Keratinocyte (primary cell): ENCODE measurements at regions not wholly inside any gene's neighbourhood (a gene's known extent, or its start where the extent isn't known, plus 50 kb on each side); places are given as distances from the start of the nearest gene placed in this dataset.

Experiments used
- DNase-seq: peaks from one replicate; pipeline ENCODE4 v3.0.0-alpha.2; 2011; ENCODE audit warnings: low read depth, missing footprints, low spot score
- FAIRE-seq: peaks from 2 replicates; lab custom pipeline; 2011; peaks lifted over from hg19 to GRCh38; lab: Jason Lieb, UNC
- H2AFZ ChIP-seq: 2 replicates; pipeline ENCODE4 v1.6.0; 2012; ENCODE audit warnings: low read length, control low read depth, inconsistent platforms; ENCODE audit not compliant: control insufficient read depth
- H3K27ac ChIP-seq: 2 replicates; pipeline ENCODE4 v1.5.1; 2011; ENCODE audit warnings: low read length; ENCODE audit not compliant: control insufficient read depth, insufficient read depth
- H3K27me3 ChIP-seq: 3 replicates; pipeline ENCODE4 v1.6.0; 2011; ENCODE audit warnings: low read length; ENCODE audit not compliant: control insufficient read depth, insufficient read depth; ENCODE audit errors: extremely low read depth
- H3K36me3 ChIP-seq, 2 experiments: 2 replicates in 1 of 2; 3 replicates in 1 of 2; pipeline ENCODE4 v1.5.1; 2011; ENCODE audit warnings: low read length in 2 of 2, mild to moderate bottlenecking in 1 of 2; ENCODE audit not compliant: control insufficient read depth in 2 of 2, insufficient read depth in 2 of 2; ENCODE audit errors: extremely low read depth in 1 of 2
- H3K4me1 ChIP-seq: 3 replicates; pipeline ENCODE4 v1.5.1; 2011; ENCODE audit warnings: low read length; ENCODE audit not compliant: control insufficient read depth, insufficient read depth; ENCODE audit errors: extremely low read depth
- H3K4me2 ChIP-seq: 3 replicates; pipeline ENCODE4 v1.6.0; 2011; ENCODE audit warnings: low read depth, low read length; ENCODE audit not compliant: control insufficient read depth, insufficient read depth; ENCODE audit errors: extremely low read depth
- H3K4me3 ChIP-seq, 3 experiments: fragments of 200-600 bp in 1 of 3; sonication (generic) in 1 of 3; 2 replicates in 2 of 3; 3 replicates in 1 of 3; pipeline ENCODE4 v1.5.1; 2011 to 2016; ENCODE audit warnings: low read length in 3 of 3, mild to moderate bottlenecking in 3 of 3, control low read depth in 2 of 3, inconsistent platforms in 1 of 3, low read depth in 1 of 3, mixed read lengths in 1 of 3, mixed run types in 1 of 3, moderate library complexity in 1 of 3; ENCODE audit not compliant: control insufficient read depth in 2 of 3, insufficient read depth in 2 of 3; ENCODE audit errors: extremely low read depth in 1 of 3
- H3K79me2 ChIP-seq: 2 replicates; pipeline ENCODE4 v1.6.0; 2012; ENCODE audit warnings: low read length; ENCODE audit not compliant: control insufficient read depth, insufficient read depth
- H3K9ac ChIP-seq: 3 replicates; pipeline ENCODE4 v1.6.0; 2011; ENCODE audit warnings: low read length; ENCODE audit not compliant: control insufficient read depth, insufficient read depth; ENCODE audit errors: extremely low read depth
- H3K9me1 ChIP-seq: 3 replicates; pipeline ENCODE4 v1.6.0; 2011; ENCODE audit warnings: low read length; ENCODE audit not compliant: control insufficient read depth, insufficient read depth; ENCODE audit errors: extremely low read depth
- H3K9me3 ChIP-seq: 2 replicates; pipeline ENCODE4 v1.5.1; 2012; ENCODE audit warnings: low read depth, low read length; ENCODE audit not compliant: control insufficient read depth
- H4K20me1 ChIP-seq: 3 replicates; pipeline ENCODE4 v1.6.0; 2011; ENCODE audit warnings: low read length; ENCODE audit not compliant: control insufficient read depth, insufficient read depth; ENCODE audit errors: extremely low read depth
- CTCF ChIP-seq, 3 experiments: IDR thresholded peaks in 1 of 3; conservative IDR thresholded peaks in 1 of 3; optimal IDR thresholded peaks in 1 of 3; 2 replicates in 2 of 3; 3 replicates in 1 of 3; pipeline versions ENCODE3 to v1.5.1; 2011; ENCODE audit warnings: low read length in 3 of 3, mild to moderate bottlenecking in 3 of 3, moderate library complexity in 2 of 3, control low read depth in 1 of 3, inconsistent platforms in 1 of 3; ENCODE audit not compliant: insufficient read depth in 2 of 3; ENCODE audit errors: extremely low read depth in 1 of 3
- EZH2 ChIP-seq: IDR thresholded peaks from one replicate; pipeline ENCODE4 v1.6.1; 2012; ENCODE audit warnings: inconsistent platforms, mild to moderate bottlenecking, low read length, moderate library complexity
- dilution Hi-C: fragments of 300-500 bp; cut with MboI; formaldehyde crosslinking; loops from one replicate; pipeline ENCODE4 v1.7.0; 2020; ENCODE audit warnings: low sequenced_read_pairs; ENCODE audit not compliant: extremely low pct_ligation_motif_present

GRCh38 chr18:68604256-68604655 is 110.7 kb downstream of the TMX3 start:
- Histone ChIP-seq H3K79me2 (no peaks in the 10 kb centered on the region), H3K27me3 (no peaks in the 10 kb centered on the region), H4K20me1 (no peaks in the 10 kb centered on the region), H3K4me2 (no peak overlapping the region), H2AFZ (no peak overlapping the region), H3K9me3 (no peaks in the 10 kb centered on the region), H3K27ac (no peak overlapping the region), H3K9me1 (no peaks in the 10 kb centered on the region), H3K9ac (no peak overlapping the region), H3K4me3 (no peak overlapping the region), H3K36me3 (no peaks in the 10 kb centered on the region), H3K4me1 (no peaks in the 10 kb centered on the region)
- no peak for TF ChIP-seq CTCF (optimal IDR thresholded peaks at IDR 0.05 in 1 of 3, IDR thresholded peaks at IDR 0.05 in 1 of 3, conservative IDR thresholded peaks at IDR 0.05 in 1 of 3; ENCODE audit: extremely low read depth in 1 of 3, insufficient read depth in 2 of 3, low read length in 3 of 3)
- TF ChIP-seq EZH2 = no peak
- FAIRE-seq = no peak
- no peak for DNase-seq
- dilution Hi-C loops = no loop called here

GRCh38 chr18:68596016-68596415 is 118.9 kb downstream of the TMX3 start:
- dilution Hi-C loops = no loop called here
- Histone ChIP-seq H3K4me2 (no peak overlapping the region), H3K9me1 (no peaks in the 10 kb centered on the region), H3K9ac (no peak overlapping the region), H3K4me1 (no peaks in the 10 kb centered on the region), H2AFZ (no peak overlapping the region), H3K79me2 (no peaks in the 10 kb centered on the region), H3K4me3 (no peak overlapping the region), H3K27me3 (no peaks in the 10 kb centered on the region), H4K20me1 (no peaks in the 10 kb centered on the region), H3K36me3 (no peaks in the 10 kb centered on the region), H3K27ac (no peak overlapping the region), H3K9me3 (no peaks in the 10 kb centered on the region)
- TF ChIP-seq EZH2 (no peak), CTCF (optimal IDR thresholded peaks at IDR 0.05 in 1 of 3, IDR thresholded peaks at IDR 0.05 in 1 of 3, conservative IDR thresholded peaks at IDR 0.05 in 1 of 3; ENCODE audit: extremely low read depth in 1 of 3, insufficient read depth in 2 of 3, low read length in 3 of 3) (no peak)
- FAIRE-seq (no peak), DNase-seq (no peak)
